ENCODE measurements at regions not wholly inside any gene's neighbourhood (a gene's known extent, or its start where the extent isn't known, plus 50 kb on each side); places are given as distances from the start of the nearest gene placed in this dataset.

DNA sequence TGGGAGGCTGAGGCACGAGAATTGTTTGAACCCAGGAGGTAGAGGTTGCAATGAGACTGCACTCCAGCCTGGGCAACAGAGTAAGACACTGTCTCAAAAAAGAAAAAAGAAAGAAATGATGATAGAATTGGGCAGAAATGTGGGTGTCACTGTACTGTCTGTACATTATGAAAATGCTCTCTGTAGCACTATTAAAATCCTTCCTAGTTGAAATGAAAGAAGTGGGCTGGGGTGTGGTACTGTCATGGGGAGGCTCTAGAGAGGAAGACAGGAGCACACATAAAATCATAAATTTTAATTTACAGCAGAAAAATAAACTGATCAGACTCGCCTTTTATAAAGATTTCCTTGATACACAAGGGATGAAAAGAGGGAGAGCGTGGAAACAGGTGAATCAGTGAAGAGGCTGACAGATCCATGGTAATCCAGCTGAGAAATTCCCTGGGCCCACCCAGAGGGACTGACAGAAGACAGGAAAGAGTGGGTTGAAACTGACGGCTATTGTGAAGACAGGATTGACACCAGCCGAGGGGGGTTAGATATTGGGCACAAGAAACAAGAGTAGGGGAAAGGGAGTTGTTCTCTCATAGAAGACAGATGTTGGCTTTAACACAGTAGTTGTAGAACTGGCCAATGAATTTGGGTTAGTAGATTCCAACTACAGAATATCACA lies 96.4 kb upstream of the ATL2 start:
- no peak for DNase-seq (ENCODE audit: low read depth)
- no peak overlapping the region for H3K4me3 ChIP-seq (ENCODE audit: low read length)
- TF ChIP-seq, protein P1, sequence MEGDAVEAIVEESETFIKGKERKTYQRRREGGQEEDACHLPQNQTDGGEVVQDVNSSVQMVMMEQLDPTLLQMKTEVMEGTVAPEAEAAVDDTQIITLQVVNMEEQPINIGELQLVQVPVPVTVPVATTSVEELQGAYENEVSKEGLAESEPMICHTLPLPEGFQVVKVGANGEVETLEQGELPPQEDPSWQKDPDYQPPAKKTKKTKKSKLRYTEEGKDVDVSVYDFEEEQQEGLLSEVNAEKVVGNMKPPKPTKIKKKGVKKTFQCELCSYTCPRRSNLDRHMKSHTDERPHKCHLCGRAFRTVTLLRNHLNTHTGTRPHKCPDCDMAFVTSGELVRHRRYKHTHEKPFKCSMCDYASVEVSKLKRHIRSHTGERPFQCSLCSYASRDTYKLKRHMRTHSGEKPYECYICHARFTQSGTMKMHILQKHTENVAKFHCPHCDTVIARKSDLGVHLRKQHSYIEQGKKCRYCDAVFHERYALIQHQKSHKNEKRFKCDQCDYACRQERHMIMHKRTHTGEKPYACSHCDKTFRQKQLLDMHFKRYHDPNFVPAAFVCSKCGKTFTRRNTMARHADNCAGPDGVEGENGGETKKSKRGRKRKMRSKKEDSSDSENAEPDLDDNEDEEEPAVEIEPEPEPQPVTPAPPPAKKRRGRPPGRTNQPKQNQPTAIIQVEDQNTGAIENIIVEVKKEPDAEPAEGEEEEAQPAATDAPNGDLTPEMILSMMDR (conservative IDR thresholded peaks at IDR 0.05; ENCODE audit: low read depth, low read length): no peak

DNA sequence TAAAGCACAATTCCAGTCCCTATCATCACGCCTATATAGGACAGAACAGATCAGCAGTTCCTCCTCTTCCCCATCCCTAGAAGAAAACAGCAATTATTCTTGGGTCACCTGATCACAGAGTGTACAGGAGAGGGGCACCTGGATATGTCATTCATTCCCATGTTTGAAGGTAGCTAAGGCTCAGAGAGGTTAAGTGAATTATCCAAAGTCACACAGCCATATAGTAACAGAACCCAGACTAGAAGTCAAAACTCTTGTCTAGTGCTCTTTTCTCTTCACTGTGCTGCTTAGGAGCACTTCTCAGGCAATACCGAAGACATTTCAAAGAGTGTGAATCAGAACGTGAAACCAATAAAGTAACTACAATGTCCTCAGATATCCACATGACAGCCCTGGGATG lies 93.0 kb upstream of the ATL2 start:
- TF ChIP-seq, protein P1 (conservative IDR thresholded peaks at IDR 0.05; ENCODE audit: low read depth, low read length): no peak
- DNase-seq (ENCODE audit: low read depth): no peak
- H3K4me3 ChIP-seq (ENCODE audit: low read length): no peak overlapping the region

DNA sequence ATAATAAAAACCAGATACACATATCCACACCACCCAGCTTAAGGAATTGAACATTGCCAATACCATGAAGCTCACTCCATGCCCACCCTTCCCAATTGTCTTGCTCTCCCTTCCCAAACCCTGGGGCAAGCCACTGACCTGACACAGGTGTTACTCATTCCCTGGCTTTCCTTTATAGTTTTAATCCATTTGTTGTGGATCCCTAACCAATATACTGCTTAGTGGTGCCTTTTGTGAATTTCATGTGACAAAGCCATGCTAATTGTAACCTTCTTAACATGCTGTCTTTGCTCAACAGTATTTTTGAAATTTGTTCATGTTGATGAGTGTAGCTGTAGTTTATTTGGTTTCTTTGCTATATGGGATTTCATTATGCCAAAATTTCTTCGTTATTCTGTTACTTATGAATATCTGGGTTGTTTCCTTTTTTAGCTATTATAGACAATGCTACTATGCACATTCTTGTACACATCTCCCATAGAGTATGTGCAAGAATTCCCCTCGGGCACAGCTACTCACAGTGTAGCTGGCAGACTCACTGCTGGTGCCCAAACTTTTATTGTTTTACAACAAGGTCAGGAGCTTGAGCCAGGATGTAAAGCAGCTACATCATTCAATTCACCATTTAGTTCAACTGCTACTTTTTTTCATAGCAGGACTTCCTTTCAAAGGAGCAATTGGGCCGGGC lies 90.8 kb upstream of the ATL2 start:
- DNase-seq (ENCODE audit: low read depth): no peak
- H3K4me3 ChIP-seq (ENCODE audit: low read length): no peak overlapping the region
- TF ChIP-seq, protein P1 (conservative IDR thresholded peaks at IDR 0.05; ENCODE audit: low read depth, low read length): no peak

DNA sequence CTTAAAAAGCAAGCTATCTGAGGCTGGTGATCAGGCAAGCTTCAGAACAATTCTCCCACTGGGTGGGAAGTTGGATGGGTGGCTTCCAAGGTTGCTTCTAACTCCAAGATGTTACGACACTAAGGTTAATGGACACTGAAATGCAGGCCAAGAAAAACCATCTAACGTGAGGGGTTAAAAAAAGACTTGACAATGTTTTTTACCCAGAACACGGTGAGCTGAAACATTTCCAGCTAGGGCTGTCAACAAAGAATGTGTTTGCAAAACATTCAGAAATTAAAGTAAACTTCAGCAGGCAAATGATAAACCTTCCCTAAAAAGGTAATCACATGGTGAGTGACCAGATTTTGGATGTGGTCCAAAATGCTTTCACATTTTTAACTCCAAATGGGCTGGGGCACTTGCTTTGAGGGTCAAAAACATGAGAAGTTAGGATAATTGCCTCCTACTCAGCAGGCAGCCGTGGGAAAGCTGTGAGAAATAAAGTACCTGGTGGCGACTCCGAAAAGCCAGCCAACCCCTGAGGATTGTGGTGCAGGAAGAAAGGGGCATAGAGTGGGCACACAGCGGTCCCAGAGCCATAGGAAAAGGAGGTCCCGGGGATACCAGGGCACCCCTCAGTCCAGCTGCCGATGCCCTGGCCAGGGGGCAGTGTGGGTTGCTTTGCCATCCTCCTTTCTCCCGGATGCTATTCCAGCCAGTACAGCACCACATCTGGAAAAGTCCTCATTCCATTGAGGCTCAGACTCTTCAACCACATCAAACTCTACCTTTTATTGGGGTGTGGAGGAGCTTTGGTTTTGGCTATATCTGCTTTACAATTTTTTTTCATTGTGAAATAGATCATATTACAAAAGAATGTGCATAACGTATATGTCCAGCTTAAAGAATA lies 90.0 kb upstream of the ATL2 start:
- peak; percentile 46 for DNase-seq (ENCODE audit: low read depth)
- H3K4me3 ChIP-seq (ENCODE audit: low read length): no peak overlapping the region
- TF ChIP-seq, protein P1 (conservative IDR thresholded peaks at IDR 0.05; ENCODE audit: low read depth, low read length): no peak

DNA sequence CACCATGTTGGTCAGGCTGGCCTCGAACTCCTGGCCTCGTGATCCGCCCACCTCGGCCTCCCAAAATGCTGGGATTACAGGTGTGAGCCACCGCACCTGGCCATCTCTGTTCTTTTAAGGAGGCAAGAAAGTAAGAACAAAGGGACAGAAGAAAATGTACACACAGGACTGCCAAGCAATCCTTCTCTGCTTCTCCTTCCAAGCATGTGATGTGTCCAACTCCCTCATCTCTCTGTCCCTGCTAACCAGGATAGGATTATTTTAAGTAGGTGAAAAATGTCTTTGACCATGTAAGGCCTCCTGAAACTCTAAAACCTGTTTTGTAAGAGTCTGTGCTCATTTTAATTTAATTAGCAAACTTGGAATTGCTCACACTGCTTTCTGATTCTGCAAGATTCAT lies 89.3 kb upstream of the ATL2 start:
- H3K4me3 ChIP-seq (ENCODE audit: low read length): no peak overlapping the region
- peak; percentile 13 for DNase-seq (ENCODE audit: low read depth)
- TF ChIP-seq, protein P1 (conservative IDR thresholded peaks at IDR 0.05; ENCODE audit: low read depth, low read length): no peak

DNA sequence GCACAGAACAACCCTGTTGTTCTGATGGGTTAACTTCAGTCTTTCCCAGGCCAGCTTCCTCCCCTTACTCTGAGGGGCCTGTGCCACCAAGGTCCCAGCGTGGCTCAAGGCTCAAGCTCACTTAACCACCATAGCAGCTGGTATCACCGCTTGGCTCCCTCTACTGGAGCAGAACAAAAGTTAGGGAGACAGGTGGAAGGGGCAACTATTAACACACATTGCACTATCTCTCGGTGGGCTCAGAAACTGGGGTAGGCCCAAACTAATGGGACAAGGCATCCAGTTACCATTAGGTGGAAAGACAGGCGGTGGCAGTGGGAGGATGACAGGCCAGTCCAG lies 88.7 kb upstream of the ATL2 start:
- DNase-seq (ENCODE audit: low read depth): no peak

More for the DNA sequence above, 88.7 kb upstream of the ATL2 start:
- no peak overlapping the region for H3K4me3 ChIP-seq (ENCODE audit: low read length)
- TF ChIP-seq, protein P1 (conservative IDR thresholded peaks at IDR 0.05; ENCODE audit: low read depth, low read length): peak; percentile 65

All from retinal pigment epithelial cell (primary cell).